ENCODE measurements at regions not wholly inside any gene's neighbourhood (a gene's known extent, or its start where the extent isn't known, plus 50 kb on each side); places are given as distances from the start of the nearest gene placed in this dataset.
"Not testable (repeated sequence)": the region's sequence is repeated elsewhere in the genome, so short reads cannot be mapped to it uniquely, and the experiment has no call there.

DNA sequence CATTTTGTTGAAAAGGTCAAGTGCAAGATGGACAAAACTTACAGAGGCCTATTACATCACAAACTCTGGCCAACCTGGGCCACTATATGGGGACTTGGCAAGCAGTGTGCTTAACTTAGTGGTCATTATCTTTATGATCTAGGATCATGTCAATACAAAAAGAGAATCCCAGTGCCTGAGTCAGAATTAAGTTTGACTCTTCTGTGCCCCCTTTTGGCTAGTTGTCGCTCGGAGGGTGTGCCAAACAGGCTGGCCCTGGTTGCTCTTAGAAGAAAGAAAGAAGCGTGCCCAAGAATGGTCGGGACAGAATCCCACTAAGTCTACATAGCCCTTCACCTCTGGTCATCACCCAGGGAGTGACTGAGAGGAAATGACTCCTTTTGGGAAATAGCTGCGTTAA is 100.1 kb downstream of the EIF4E start:
- H3K4me1 ChIP-seq (ENCODE audit: control insufficient read depth, insufficient read depth, low read length) = no peaks in the 10 kb centered on the region
- H3K36me3 ChIP-seq (ENCODE audit: control insufficient read depth, insufficient read depth, low read length) = no peaks in the 10 kb centered on the region
- no peak for DNase-seq
- no peak overlapping the region for H3K4me3 ChIP-seq (ENCODE audit: low read length)
- no CpG with 5 or more reads among the region's 5 CpGs for WGBS (ENCODE audit: insufficient coverage)
- H3K27me3 ChIP-seq (ENCODE audit: control insufficient read depth, insufficient read depth, low read length) = no peaks in the 10 kb centered on the region
- H3K9me3 ChIP-seq (replicated peaks; ENCODE audit: control insufficient read depth, low read depth, low read length) = no peaks in the 10 kb centered on the region
- no peak overlapping the region for H3K27ac ChIP-seq (ENCODE audit: low read length)

GRCh38 chr4:98827661-98828060 is 101.3 kb downstream of the EIF4E start:
- no peak overlapping the region for H3K4me3 ChIP-seq (ENCODE audit: low read length)
- no peak overlapping the region for H3K27ac ChIP-seq (ENCODE audit: low read length)
- H3K9me3 ChIP-seq (replicated peaks; ENCODE audit: control insufficient read depth, low read depth, low read length) = no peaks in the 10 kb centered on the region
- no peaks in the 10 kb centered on the region for H3K4me1 ChIP-seq (ENCODE audit: control insufficient read depth, insufficient read depth, low read length)
- 29% methylated on average over 2 of the region's 3 CpGs for WGBS (ENCODE audit: insufficient coverage)
- no peaks in the 10 kb centered on the region for H3K36me3 ChIP-seq (ENCODE audit: control insufficient read depth, insufficient read depth, low read length)
- H3K27me3 ChIP-seq (ENCODE audit: control insufficient read depth, insufficient read depth, low read length) = no peaks in the 10 kb centered on the region
- DNase-seq = no peak

GRCh38 chr4:98822144-98822543 is 106.8 kb downstream of the EIF4E start:
- Histone ChIP-seq H3K9me3 (replicated peaks; ENCODE audit: control insufficient read depth, low read depth, low read length) (no peaks in the 10 kb centered on the region), H3K36me3 (ENCODE audit: control insufficient read depth, insufficient read depth, low read length) (no peaks in the 10 kb centered on the region), H3K4me3 (ENCODE audit: low read length) (no peak overlapping the region), H3K4me1 (ENCODE audit: control insufficient read depth, insufficient read depth, low read length) (no peaks in the 10 kb centered on the region), H3K27me3 (ENCODE audit: control insufficient read depth, insufficient read depth, low read length) (no peaks in the 10 kb centered on the region), H3K27ac (ENCODE audit: low read length) (no peak overlapping the region)
- 85% methylated on average over 2 of the region's 4 CpGs for WGBS (ENCODE audit: insufficient coverage)
- no peak for DNase-seq

DNA sequence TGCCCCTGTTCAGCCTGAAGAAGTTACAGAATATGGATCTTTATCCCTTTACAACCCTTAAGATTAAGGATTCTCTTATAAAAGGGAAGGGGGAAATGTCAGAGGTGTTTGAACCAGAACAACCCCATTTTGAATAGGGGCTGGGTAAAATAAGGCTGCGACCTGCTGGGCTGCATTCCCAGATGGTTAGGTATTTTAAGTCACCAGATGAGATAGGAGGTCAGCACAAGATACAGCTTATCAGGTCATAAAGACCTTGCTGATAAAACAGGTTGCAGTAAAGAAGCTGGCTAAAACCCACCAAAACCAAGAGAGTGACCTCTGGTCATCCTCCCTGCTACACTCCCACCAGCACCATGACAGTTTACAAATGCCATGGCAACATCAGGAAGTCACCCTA is 110.8 kb downstream of the EIF4E start:
- 81% methylated on average over 1 of the region's 1 CpG for WGBS (ENCODE audit: insufficient coverage)
- H3K27ac ChIP-seq (ENCODE audit: low read length); H3K4me3 ChIP-seq (ENCODE audit: low read length): not testable (repeated sequence)

DNA sequence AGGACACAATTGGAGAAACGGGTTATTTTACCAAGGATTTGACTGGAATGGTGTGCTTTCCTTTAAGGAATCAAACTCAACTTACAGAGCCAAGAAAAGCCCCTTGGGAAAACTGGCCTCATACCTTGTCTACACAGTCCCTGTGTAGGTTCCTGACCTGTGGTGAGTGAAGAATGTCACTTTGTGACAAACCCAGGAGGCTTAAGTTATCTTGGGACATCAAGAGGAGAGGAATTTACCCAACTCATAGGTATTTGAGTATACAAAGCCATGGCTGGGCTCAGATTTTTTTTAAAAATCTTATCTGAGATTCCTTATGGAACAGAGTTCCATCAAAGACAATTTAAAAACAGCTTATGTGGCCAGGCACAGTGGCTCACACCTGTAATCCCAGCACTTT is 112.1 kb downstream of the EIF4E start:
- no CpG with 5 or more reads among the region's 1 CpG for WGBS (ENCODE audit: insufficient coverage)
- no peaks in the 10 kb centered on the region for H3K27me3 ChIP-seq (ENCODE audit: control insufficient read depth, insufficient read depth, low read length)
- no peak overlapping the region for H3K4me3 ChIP-seq (ENCODE audit: low read length)
- no peak for DNase-seq
- H3K9me3 ChIP-seq (replicated peaks; ENCODE audit: control insufficient read depth, low read depth, low read length) = no peaks in the 10 kb centered on the region
- H3K36me3 ChIP-seq (ENCODE audit: control insufficient read depth, insufficient read depth, low read length) = no peaks in the 10 kb centered on the region
- no peak overlapping the region for H3K27ac ChIP-seq (ENCODE audit: low read length)
- H3K4me1 ChIP-seq (ENCODE audit: control insufficient read depth, insufficient read depth, low read length) = no peaks in the 10 kb centered on the region

More for the DNA sequence above, 110.8 kb downstream of the EIF4E start:
- H3K36me3 ChIP-seq (ENCODE audit: control insufficient read depth, insufficient read depth, low read length); H3K9me3 ChIP-seq (replicated peaks; ENCODE audit: control insufficient read depth, low read depth, low read length); H3K27me3 ChIP-seq (ENCODE audit: control insufficient read depth, insufficient read depth, low read length); H3K4me1 ChIP-seq (ENCODE audit: control insufficient read depth, insufficient read depth, low read length); DNase-seq: not testable (repeated sequence)

DNA sequence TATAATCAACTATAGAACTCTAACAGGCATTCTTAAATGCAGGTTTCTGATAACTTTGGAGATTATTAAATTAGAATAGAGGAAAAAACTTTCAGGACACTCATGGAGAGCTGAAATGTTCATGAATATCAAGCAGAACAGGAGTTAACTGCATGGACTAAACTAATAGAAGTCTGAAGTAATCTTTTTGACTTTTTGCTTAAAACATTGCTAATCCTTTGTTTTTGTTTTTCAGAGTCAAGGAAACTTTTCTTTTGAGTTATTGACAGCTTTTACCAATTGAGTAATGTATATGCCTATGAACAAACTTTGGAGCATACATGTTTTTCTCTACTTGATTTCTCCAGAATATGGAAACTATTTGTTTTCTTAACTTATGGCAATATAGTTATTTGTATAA is 112.5 kb downstream of the EIF4E start:
- no peaks in the 10 kb centered on the region for H3K4me1 ChIP-seq (ENCODE audit: control insufficient read depth, insufficient read depth, low read length)
- no peak for DNase-seq
- no peaks in the 10 kb centered on the region for H3K36me3 ChIP-seq (ENCODE audit: control insufficient read depth, insufficient read depth, low read length)
- H3K27me3 ChIP-seq (ENCODE audit: control insufficient read depth, insufficient read depth, low read length) = no peaks in the 10 kb centered on the region
- H3K9me3 ChIP-seq (replicated peaks; ENCODE audit: control insufficient read depth, low read depth, low read length) = no peaks in the 10 kb centered on the region
- H3K27ac ChIP-seq (ENCODE audit: low read length) = no peak overlapping the region
- no peak overlapping the region for H3K4me3 ChIP-seq (ENCODE audit: low read length)

DNA sequence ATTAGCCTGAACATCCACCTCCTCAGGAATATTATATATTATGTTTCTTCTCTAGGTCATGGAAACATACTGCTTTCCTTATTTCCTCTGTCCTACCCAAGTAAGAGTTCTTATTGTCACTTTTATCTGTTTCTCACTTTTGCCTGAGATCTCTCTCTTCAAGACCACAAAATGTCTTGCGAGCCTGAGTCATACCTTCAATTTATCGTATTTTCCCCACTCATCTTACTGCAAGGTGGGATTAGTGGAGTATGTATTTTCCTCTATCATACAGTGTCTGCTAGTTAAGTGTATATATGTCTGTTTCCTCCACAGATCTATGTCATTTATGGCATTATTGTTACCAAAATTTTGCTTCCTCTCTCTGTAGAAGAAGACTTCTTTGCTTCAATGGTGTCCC is 124.5 kb downstream of the EIF4E start:
- Histone ChIP-seq H3K4me3 (ENCODE audit: low read length) (no peak overlapping the region), H3K4me1 (ENCODE audit: control insufficient read depth, insufficient read depth, low read length) (peaks cover 5% of the 10 kb centered on the region), H3K27ac (ENCODE audit: low read length) (no peak overlapping the region), H3K9me3 (replicated peaks; ENCODE audit: control insufficient read depth, low read depth, low read length) (no peaks in the 10 kb centered on the region), H3K27me3 (ENCODE audit: control insufficient read depth, insufficient read depth, low read length) (no peaks in the 10 kb centered on the region), H3K36me3 (ENCODE audit: control insufficient read depth, insufficient read depth, low read length) (no peaks in the 10 kb centered on the region)
- no CpG with 5 or more reads among the region's 2 CpGs for WGBS (ENCODE audit: insufficient coverage)
- no peak for DNase-seq

GRCh38 chr4:98803251-98803650 is 125.7 kb downstream of the EIF4E start:
- Histone ChIP-seq H3K4me1 (ENCODE audit: control insufficient read depth, insufficient read depth, low read length) (peaks cover 5% of the 10 kb centered on the region), H3K36me3 (ENCODE audit: control insufficient read depth, insufficient read depth, low read length) (no peaks in the 10 kb centered on the region), H3K27me3 (ENCODE audit: control insufficient read depth, insufficient read depth, low read length) (no peaks in the 10 kb centered on the region), H3K4me3 (ENCODE audit: low read length) (no peak overlapping the region), H3K27ac (ENCODE audit: low read length) (no peak overlapping the region), H3K9me3 (replicated peaks; ENCODE audit: control insufficient read depth, low read depth, low read length) (no peaks in the 10 kb centered on the region)
- 55% methylated on average over 2 of the region's 3 CpGs for WGBS (ENCODE audit: insufficient coverage)
- peak; percentile 13 for DNase-seq

DNA sequence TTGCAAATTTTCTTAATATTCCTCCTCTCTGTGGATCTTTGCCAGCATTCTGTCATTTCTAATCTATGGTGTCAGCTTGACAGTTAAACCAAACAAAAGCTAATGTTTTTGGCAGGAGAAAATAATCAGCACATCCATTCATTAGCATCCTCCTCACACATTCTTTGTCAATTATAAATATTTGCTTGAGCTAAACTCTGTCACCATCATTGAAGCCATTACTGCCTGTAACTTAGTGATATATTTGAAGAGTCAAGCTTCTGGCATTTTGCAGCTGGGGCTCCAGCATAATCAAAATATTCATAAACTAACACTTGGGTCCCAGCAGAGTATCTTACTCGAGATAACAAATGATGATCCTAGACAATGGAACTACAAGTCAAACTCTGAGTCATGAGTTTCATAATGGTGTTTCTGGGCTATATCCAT is 126.1 kb downstream of the EIF4E start:
- WGBS (ENCODE audit: insufficient coverage) = no CpG with 5 or more reads among the region's 1 CpG
- Histone ChIP-seq H3K9me3 (replicated peaks; ENCODE audit: control insufficient read depth, low read depth, low read length) (no peaks in the 10 kb centered on the region), H3K27me3 (ENCODE audit: control insufficient read depth, insufficient read depth, low read length) (no peaks in the 10 kb centered on the region), H3K36me3 (ENCODE audit: control insufficient read depth, insufficient read depth, low read length) (no peaks in the 10 kb centered on the region), H3K4me3 (ENCODE audit: low read length) (no peak overlapping the region), H3K27ac (ENCODE audit: low read length) (no peak overlapping the region), H3K4me1 (ENCODE audit: control insufficient read depth, insufficient read depth, low read length) (peaks cover 5% of the 10 kb centered on the region)
- no peak for DNase-seq

DNA sequence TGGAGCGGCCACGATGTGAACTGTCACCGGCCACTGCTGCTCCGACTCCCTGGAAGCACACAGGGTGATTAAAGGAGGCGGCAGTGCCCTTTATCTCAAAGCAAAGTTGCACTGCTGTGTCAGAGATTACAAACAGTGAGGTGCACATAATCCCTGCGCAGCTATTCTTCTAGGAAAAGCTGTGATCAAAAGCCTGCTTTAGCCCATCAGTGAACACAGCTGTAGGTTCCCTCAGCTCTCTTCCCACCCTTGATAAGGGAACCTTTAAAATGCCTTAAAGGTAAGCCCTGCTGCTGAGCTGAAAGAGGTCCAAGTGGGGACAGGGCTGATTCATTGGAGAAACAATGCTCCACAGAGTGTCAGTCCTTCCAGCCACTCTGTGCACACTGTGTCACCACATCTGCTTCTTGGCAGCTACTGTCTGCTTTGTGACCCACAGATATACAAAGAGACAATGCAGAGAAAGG is 127.6 kb downstream of the EIF4E start:
- Histone ChIP-seq H3K36me3 (ENCODE audit: control insufficient read depth, insufficient read depth, low read length) (no peaks in the 10 kb centered on the region), H3K27me3 (ENCODE audit: control insufficient read depth, insufficient read depth, low read length) (no peaks in the 10 kb centered on the region), H3K9me3 (replicated peaks; ENCODE audit: control insufficient read depth, low read depth, low read length) (no peaks in the 10 kb centered on the region), H3K27ac (ENCODE audit: low read length) (no peak overlapping the region), H3K4me3 (ENCODE audit: low read length) (no peak overlapping the region), H3K4me1 (ENCODE audit: control insufficient read depth, insufficient read depth, low read length) (peaks cover 5% of the 10 kb centered on the region)
- no peak for DNase-seq
- WGBS (ENCODE audit: insufficient coverage) = 78% methylated on average over 6 of the region's 6 CpGs

DNA sequence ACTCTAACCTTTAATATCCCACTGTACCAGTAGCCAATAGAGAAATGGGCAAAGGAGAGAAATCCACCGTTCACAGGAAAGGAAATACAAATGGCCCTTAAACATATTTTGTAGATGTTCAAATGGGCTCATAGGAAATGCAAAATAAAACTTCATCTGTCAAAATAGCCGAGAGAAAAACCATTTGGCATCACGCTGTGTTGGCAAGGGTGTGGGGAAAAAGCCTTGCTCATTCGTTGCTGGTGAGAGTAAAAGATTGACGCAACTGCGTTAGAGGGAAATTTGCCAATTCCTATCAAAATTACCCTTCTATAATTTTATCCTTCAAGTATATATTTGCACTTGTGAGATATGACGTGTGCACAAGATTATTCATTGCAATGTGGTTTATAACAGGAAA is 131.9 kb downstream of the EIF4E start:
- Histone ChIP-seq H3K27me3 (ENCODE audit: control insufficient read depth, insufficient read depth, low read length) (no peaks in the 10 kb centered on the region), H3K9me3 (replicated peaks; ENCODE audit: control insufficient read depth, low read depth, low read length) (no peaks in the 10 kb centered on the region), H3K4me3 (ENCODE audit: low read length) (no peak overlapping the region), H3K4me1 (ENCODE audit: control insufficient read depth, insufficient read depth, low read length) (no peaks in the 10 kb centered on the region), H3K27ac (ENCODE audit: low read length) (no peak overlapping the region), H3K36me3 (ENCODE audit: control insufficient read depth, insufficient read depth, low read length) (no peaks in the 10 kb centered on the region)
- no CpG with 5 or more reads among the region's 7 CpGs for WGBS (ENCODE audit: insufficient coverage)
- no peak for DNase-seq

Data from muscle of leg (tissue), 3 donors.